WTC11 (cell line): ENCODE measurements at regions not wholly inside any gene's neighbourhood (a gene's known extent, or its start where the extent isn't known, plus 50 kb on each side); places are given as distances from the start of the nearest gene placed in this dataset.

Experiments used
- ATAC-seq: fragments of 200-7000 bp; cut with Tn5 transposase; 2 replicates; pipeline ENCODE4 v1.10.0; 2021; ENCODE audit warnings: mild to moderate bottlenecking, moderate library complexity
- CTCF ChIA-PET: fragments of 300-600 bp; sonication (Branson Sonifier 250); formaldehyde crosslinking; loops from one replicate; lab custom pipeline; 2021; ENCODE audit warnings: antibody characterized with exemption; lab: Charles Lee
- POLR2A ChIA-PET: fragments of 350-600 bp; sonication (Branson Sonifier 250); formaldehyde crosslinking; loops from one replicate; lab custom pipeline; 2021; ENCODE audit warnings: antibody characterized with exemption; lab: Charles Lee
- DNase-seq: peaks from one replicate; pipeline ENCODE4 v3.0.0; 2021; ENCODE audit warnings: low spot score
- H3K27ac Mint-ChIP-seq: 2 replicates; pipeline ENCODE4 v1.8.0; 2021; ENCODE audit warnings: mixed read lengths
- H3K27me3 Mint-ChIP-seq: 2 replicates; pipeline ENCODE4 v1.8.0; 2021; ENCODE audit warnings: low read depth, mild to moderate bottlenecking, moderate library complexity, mixed read lengths
- H3K36me3 Mint-ChIP-seq: 2 replicates; pipeline ENCODE4 v1.8.0; 2021; ENCODE audit warnings: mixed read lengths
- H3K4me1 Mint-ChIP-seq: 2 replicates; pipeline ENCODE4 v1.8.0; 2022; ENCODE audit warnings: mixed read lengths
- H3K4me3 Mint-ChIP-seq: 2 replicates; pipeline ENCODE4 v1.8.0; 2021; ENCODE audit warnings: mild to moderate bottlenecking, moderate library complexity, mixed read lengths
- H3K9me3 Mint-ChIP-seq: 2 replicates; pipeline ENCODE4 v1.8.0; 2021; ENCODE audit warnings: mixed read lengths
- CREM ChIP-seq: sonication (generic); formaldehyde crosslinking; IDR thresholded peaks from 2 replicates; pipeline ENCODE4 v1.8.1; 2022; ENCODE audit warnings: mild to moderate bottlenecking, missing genetic modification reagents, moderate library complexity
- ETV6 ChIP-seq: sonication (generic); formaldehyde crosslinking; IDR thresholded peaks from 2 replicates; pipeline ENCODE4 v1.8.1; 2022; ENCODE audit warnings: mild to moderate bottlenecking, missing genetic modification reagents
- GTF2I ChIP-seq: fragments of 250-450 bp; sonication (Bioruptor Pico); conservative IDR thresholded peaks from 2 replicates; pipeline ENCODE4 v1.4.0; 2021; ENCODE audit warnings: mild to moderate bottlenecking
- NR3C1 ChIP-seq: sonication (generic); formaldehyde crosslinking; conservative IDR thresholded peaks from 2 replicates; pipeline ENCODE4 v1.8.1; 2023; ENCODE audit warnings: low read depth, mild to moderate bottlenecking, missing genetic modification reagents
- RELA ChIP-seq: sonication (generic); formaldehyde crosslinking; IDR thresholded peaks from 2 replicates; pipeline ENCODE4 v1.8.1; 2022; ENCODE audit warnings: missing genetic modification reagents, mild to moderate bottlenecking, borderline replicate concordance
- SP1 ChIP-seq: sonication (generic); formaldehyde crosslinking; conservative IDR thresholded peaks from 2 replicates; pipeline ENCODE4 v1.8.1; 2022; ENCODE audit warnings: missing genetic modification reagents
- TEAD1 ChIP-seq: sonication (generic); formaldehyde crosslinking; IDR thresholded peaks from 2 replicates; pipeline ENCODE4 v1.8.0; 2022; ENCODE audit warnings: mild to moderate bottlenecking, missing genetic modification reagents
- ZNF121 ChIP-seq: sonication (generic); formaldehyde crosslinking; IDR thresholded peaks from 2 replicates; pipeline ENCODE4 v1.8.0; 2023; ENCODE audit warnings: missing genetic modification reagents
- TF ChIP-seq, protein P1 (sequence below): sonication (generic); formaldehyde crosslinking; IDR thresholded peaks from 2 replicates; pipeline ENCODE4 v1.8.1; 2022; ENCODE audit warnings: mild to moderate bottlenecking, moderate library complexity, missing genetic modification reagents
- TF ChIP-seq, protein P2 (sequence below): fragments of 250-450 bp; sonication (Bioruptor Pico); IDR thresholded peaks from 2 replicates; pipeline ENCODE4 v1.9.0; 2021; ENCODE audit warnings: moderate library complexity, mild to moderate bottlenecking, inconsistent platforms, borderline replicate concordance
- TF ChIP-seq, protein P3 (sequence below): sonication (generic); formaldehyde crosslinking; conservative IDR thresholded peaks from 2 replicates; pipeline ENCODE4 v1.8.1; 2023; ENCODE audit warnings: mild to moderate bottlenecking, low read depth, missing genetic modification reagents, moderate library complexity
- TF ChIP-seq, protein P4 (sequence below): sonication (generic); formaldehyde crosslinking; IDR thresholded peaks from 2 replicates; pipeline ENCODE4 v1.8.1; 2023; ENCODE audit warnings: mild to moderate bottlenecking, missing genetic modification reagents, borderline replicate concordance
- TF ChIP-seq, protein P5 (sequence below): fragments of 250-450 bp; sonication (Bioruptor Pico); IDR thresholded peaks from 2 replicates; pipeline ENCODE4 v1.9.0; 2021; ENCODE audit warnings: mild to moderate bottlenecking
- TF ChIP-seq, protein P6 (sequence below): sonication (generic); formaldehyde crosslinking; IDR thresholded peaks from 2 replicates; pipeline ENCODE4 v1.8.0; 2022; ENCODE audit warnings: missing genetic modification reagents
- TF ChIP-seq, protein P7 (sequence below): fragments of 250-450 bp; sonication (Bioruptor Pico); conservative IDR thresholded peaks from 2 replicates; pipeline ENCODE4 v1.9.0; 2021; ENCODE audit warnings: mild to moderate bottlenecking

DNA sequence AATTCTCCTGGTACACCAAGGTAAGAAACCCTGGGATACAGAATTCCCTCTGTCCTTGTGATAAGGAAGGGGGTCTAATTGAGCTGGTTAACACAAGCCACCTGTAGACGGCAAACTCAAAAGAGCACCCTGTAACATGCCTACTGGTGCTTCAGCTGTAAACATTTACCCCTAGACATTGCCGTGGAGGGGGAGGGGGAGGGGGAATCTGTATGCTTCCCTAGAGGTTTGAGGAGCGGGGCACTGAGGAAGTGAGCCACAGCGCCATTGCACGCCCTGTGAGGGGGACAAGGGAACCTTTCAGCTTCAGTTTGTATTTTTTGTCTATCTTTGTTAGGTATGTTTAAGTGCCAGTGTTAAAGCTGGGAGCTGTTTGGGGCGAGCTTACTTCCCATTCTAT, 99.8 kb downstream of the AASDHPPT start:
- H3K27ac Mint-ChIP-seq, result no peak overlapping the region
- H3K4me3 Mint-ChIP-seq, result no peak overlapping the region
- peak; percentile 33 for DNase-seq
- peaks cover 21% of the 10 kb centered on the region for H3K9me3 Mint-ChIP-seq
- CTCF ChIA-PET, result interaction anchor here (0.6 to 1.0 kb wide), 2 partner anchors 21 to 1412 kb away, joined by 3 to 8 read pairs; no protein-coding TSS in a partner anchor
- TF ChIP-seq, protein P1, sequence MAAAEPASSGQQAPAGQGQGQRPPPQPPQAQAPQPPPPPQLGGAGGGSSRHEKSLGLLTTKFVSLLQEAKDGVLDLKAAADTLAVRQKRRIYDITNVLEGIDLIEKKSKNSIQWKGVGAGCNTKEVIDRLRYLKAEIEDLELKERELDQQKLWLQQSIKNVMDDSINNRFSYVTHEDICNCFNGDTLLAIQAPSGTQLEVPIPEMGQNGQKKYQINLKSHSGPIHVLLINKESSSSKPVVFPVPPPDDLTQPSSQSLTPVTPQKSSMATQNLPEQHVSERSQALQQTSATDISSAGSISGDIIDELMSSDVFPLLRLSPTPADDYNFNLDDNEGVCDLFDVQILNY (CRISPR knock-in tag), result no peak
- TF ChIP-seq, protein P2, sequence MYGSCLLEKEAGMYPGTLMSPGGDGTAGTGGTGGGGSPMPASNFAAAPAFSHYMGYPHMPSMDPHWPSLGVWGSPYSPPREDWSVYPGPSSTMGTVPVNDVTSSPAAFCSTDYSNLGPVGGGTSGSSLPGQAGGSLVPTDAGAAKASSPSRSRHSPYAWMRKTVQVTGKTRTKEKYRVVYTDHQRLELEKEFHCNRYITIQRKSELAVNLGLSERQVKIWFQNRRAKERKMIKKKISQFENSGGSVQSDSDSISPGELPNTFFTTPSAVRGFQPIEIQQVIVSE (CRISPR knock-in tag), result no peak
- TF ChIP-seq ETV6 (CRISPR knock-in tag), result no peak
- no peak for TF ChIP-seq CREM (CRISPR knock-in tag)
- TF ChIP-seq, protein P3, sequence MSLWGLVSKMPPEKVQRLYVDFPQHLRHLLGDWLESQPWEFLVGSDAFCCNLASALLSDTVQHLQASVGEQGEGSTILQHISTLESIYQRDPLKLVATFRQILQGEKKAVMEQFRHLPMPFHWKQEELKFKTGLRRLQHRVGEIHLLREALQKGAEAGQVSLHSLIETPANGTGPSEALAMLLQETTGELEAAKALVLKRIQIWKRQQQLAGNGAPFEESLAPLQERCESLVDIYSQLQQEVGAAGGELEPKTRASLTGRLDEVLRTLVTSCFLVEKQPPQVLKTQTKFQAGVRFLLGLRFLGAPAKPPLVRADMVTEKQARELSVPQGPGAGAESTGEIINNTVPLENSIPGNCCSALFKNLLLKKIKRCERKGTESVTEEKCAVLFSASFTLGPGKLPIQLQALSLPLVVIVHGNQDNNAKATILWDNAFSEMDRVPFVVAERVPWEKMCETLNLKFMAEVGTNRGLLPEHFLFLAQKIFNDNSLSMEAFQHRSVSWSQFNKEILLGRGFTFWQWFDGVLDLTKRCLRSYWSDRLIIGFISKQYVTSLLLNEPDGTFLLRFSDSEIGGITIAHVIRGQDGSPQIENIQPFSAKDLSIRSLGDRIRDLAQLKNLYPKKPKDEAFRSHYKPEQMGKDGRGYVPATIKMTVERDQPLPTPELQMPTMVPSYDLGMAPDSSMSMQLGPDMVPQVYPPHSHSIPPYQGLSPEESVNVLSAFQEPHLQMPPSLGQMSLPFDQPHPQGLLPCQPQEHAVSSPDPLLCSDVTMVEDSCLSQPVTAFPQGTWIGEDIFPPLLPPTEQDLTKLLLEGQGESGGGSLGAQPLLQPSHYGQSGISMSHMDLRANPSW, result no peak
- no peak for TF ChIP-seq RELA (CRISPR knock-in tag)
- TF ChIP-seq NR3C1 (CRISPR knock-in tag), result no peak
- no peak for TF ChIP-seq GTF2I (CRISPR knock-in tag)
- TF ChIP-seq, protein P4, sequence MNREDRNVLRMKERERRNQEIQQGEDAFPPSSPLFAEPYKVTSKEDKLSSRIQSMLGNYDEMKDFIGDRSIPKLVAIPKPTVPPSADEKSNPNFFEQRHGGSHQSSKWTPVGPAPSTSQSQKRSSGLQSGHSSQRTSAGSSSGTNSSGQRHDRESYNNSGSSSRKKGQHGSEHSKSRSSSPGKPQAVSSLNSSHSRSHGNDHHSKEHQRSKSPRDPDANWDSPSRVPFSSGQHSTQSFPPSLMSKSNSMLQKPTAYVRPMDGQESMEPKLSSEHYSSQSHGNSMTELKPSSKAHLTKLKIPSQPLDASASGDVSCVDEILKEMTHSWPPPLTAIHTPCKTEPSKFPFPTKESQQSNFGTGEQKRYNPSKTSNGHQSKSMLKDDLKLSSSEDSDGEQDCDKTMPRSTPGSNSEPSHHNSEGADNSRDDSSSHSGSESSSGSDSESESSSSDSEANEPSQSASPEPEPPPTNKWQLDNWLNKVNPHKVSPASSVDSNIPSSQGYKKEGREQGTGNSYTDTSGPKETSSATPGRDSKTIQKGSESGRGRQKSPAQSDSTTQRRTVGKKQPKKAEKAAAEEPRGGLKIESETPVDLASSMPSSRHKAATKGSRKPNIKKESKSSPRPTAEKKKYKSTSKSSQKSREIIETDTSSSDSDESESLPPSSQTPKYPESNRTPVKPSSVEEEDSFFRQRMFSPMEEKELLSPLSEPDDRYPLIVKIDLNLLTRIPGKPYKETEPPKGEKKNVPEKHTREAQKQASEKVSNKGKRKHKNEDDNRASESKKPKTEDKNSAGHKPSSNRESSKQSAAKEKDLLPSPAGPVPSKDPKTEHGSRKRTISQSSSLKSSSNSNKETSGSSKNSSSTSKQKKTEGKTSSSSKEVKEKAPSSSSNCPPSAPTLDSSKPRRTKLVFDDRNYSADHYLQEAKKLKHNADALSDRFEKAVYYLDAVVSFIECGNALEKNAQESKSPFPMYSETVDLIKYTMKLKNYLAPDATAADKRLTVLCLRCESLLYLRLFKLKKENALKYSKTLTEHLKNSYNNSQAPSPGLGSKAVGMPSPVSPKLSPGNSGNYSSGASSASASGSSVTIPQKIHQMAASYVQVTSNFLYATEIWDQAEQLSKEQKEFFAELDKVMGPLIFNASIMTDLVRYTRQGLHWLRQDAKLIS (CRISPR knock-in tag), result no peak
- 0 out of 2 replicates have a peak, but pooled peaks cover 2% of the 10 kb centered on the region for H3K27me3 Mint-ChIP-seq
- H3K4me1 Mint-ChIP-seq, result peaks cover 25% of the 10 kb centered on the region
- POLR2A ChIA-PET, result interaction anchor here (0.7 kb wide), 1 partner anchor 944 kb away, joined by 3 read pairs; no protein-coding TSS in a partner anchor
- peaks cover 14% of the 10 kb centered on the region for H3K36me3 Mint-ChIP-seq
- peak; percentile 71 for ATAC-seq

DNA sequence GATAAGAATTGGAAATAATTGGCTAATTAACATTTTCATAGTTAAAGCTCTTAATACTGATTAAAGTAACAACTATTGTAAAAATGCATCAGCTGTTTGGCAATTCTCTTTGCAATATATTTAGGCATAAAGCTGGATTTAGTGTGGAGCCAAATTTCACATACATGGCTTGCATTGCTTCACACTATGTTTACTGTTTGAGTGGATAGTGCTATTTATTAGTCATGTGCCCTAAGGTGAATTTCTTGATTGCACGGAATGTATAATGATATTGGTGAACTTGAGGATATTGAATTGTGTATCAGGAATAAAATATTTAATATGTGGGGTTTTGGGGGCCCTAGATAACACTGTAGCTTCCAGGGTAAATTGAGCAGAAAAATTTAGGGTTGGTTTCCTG, 100.9 kb downstream of the AASDHPPT start:
- Mint-ChIP-seq H3K4me3 (no peak overlapping the region), H3K36me3 (peaks cover 14% of the 10 kb centered on the region), H3K9me3 (peaks cover 31% of the 10 kb centered on the region), H3K27me3 (0 out of 2 replicates have a peak, but pooled peaks cover 2% of the 10 kb centered on the region), H3K27ac (no peak overlapping the region), H3K4me1 (peaks cover 17% of the 10 kb centered on the region)
- ChIA-PET POLR2A (no interaction called here), CTCF (no interaction called here)
- DNase-seq (no peak), ATAC-seq (no peak)
- TF ChIP-seq, protein P4 (CRISPR knock-in tag), result no peak
- TF ChIP-seq CREM (CRISPR knock-in tag) (no peak), SP1 (CRISPR knock-in tag) (no peak), RELA (CRISPR knock-in tag) (no peak), ZNF121 (no peak), TEAD1 (no peak)
- TF ChIP-seq, protein P5, sequence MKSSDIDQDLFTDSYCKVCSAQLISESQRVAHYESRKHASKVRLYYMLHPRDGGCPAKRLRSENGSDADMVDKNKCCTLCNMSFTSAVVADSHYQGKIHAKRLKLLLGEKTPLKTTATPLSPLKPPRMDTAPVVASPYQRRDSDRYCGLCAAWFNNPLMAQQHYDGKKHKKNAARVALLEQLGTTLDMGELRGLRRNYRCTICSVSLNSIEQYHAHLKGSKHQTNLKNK, result no peak
- TF ChIP-seq, protein P6, sequence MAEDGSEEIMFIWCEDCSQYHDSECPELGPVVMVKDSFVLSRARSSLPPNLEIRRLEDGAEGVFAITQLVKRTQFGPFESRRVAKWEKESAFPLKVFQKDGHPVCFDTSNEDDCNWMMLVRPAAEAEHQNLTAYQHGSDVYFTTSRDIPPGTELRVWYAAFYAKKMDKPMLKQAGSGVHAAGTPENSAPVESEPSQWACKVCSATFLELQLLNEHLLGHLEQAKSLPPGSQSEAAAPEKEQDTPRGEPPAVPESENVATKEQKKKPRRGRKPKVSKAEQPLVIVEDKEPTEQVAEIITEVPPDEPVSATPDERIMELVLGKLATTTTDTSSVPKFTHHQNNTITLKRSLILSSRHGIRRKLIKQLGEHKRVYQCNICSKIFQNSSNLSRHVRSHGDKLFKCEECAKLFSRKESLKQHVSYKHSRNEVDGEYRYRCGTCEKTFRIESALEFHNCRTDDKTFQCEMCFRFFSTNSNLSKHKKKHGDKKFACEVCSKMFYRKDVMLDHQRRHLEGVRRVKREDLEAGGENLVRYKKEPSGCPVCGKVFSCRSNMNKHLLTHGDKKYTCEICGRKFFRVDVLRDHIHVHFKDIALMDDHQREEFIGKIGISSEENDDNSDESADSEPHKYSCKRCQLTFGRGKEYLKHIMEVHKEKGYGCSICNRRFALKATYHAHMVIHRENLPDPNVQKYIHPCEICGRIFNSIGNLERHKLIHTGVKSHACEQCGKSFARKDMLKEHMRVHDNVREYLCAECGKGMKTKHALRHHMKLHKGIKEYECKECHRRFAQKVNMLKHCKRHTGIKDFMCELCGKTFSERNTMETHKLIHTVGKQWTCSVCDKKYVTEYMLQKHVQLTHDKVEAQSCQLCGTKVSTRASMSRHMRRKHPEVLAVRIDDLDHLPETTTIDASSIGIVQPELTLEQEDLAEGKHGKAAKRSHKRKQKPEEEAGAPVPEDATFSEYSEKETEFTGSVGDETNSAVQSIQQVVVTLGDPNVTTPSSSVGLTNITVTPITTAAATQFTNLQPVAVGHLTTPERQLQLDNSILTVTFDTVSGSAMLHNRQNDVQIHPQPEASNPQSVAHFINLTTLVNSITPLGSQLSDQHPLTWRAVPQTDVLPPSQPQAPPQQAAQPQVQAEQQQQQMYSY, result no peak
- TF ChIP-seq, protein P7, sequence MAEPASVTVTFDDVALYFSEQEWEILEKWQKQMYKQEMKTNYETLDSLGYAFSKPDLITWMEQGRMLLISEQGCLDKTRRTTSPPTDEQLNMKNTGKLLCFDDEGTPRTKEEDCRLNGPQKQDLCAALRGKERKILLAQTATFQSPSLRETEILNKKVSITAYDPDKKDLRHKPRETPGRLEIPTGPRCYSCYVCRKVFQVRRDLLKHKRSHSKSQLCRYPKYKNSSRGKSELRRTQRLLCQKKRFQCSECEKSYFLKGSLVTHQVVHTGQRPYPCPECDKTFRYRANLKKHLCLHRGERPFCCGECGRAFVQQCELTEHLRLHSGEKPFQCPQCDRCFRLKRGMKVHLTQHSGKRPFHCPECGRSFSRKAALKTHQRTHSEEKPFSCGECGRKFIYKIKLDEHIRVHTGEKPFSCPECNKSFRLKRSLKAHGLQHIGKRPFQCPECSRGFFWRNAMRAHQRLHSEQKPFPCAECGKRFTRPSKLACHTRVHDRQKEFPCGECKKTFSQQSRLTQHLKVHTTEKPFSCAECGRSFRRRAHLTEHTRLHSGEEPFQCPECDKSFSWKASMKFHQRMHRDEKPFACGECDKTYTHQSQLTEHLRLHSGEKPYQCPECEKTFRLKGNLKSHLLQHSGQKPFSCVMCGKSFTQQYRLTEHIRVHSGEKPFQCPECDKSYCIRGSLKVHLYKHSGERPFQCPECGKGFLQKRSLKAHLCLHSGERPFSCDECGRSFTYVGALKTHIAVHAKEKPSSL (CRISPR knock-in tag), result no peak
